GM12878 (cell line): ENCODE measurements at regions not wholly inside any gene's neighbourhood (a gene's known extent, or its start where the extent isn't known, plus 50 kb on each side); places are given as distances from the start of the nearest gene placed in this dataset.

ENCODE experiments used
- ATAC-seq: fragments of 200-7000 bp; cut with Tn5 transposase; 3 replicates; pipeline ENCODE4 v1.9.1; 2020; ENCODE audit warnings: mild to moderate bottlenecking, moderate library complexity
- BruUV-seq: library from RNA; stranded (reverse); fragments of 400-500 nt; replicated peaks from 2 replicates; lab custom pipeline; 2021; lab: Mats Ljungman, UMichigan
- CTCF ChIA-PET: fragments of 300-600 bp; sonication (Branson Sonifier 250); formaldehyde crosslinking; extraction: SDS; loops from one replicate; lab custom pipeline; 2021; ENCODE audit warnings: inconsistent platforms; lab: Yijun Ruan, JAX
- POLR2A ChIA-PET: fragments of 350-600 bp; formaldehyde crosslinking; extraction: SDS; loops from one replicate; lab custom pipeline; 2021; ENCODE audit warnings: inconsistent platforms; lab: Charles Lee
- RAD21 ChIA-PET: fragments of 300-600 bp; sonication (Branson Sonifier 250); formaldehyde crosslinking; loops from one replicate; lab custom pipeline; 2023; ENCODE audit warnings: antibody characterized with exemption; ENCODE audit not compliant: unreplicated experiment; lab: Charles Lee
- SMC1A ChIA-PET: fragments of 300-600 bp; sonication (Branson Sonifier 250); formaldehyde crosslinking; loops from one replicate; lab custom pipeline; 2023; ENCODE audit not compliant: unreplicated experiment, uncharacterized antibody; lab: Charles Lee
- DNase-seq: peaks from one replicate; pipeline ENCODE4 v3.0.0-alpha.2; 2011; ENCODE audit warnings: low read depth, low spot score
- FAIRE-seq: peaks from 3 replicates; lab custom pipeline; 2011; peaks lifted over from hg19 to GRCh38; lab: Jason Lieb, UNC
- H2AFZ ChIP-seq: 2 replicates; pipeline ENCODE4 v1.6.0; 2011; ENCODE audit warnings: low read depth, low read length, control low read depth; ENCODE audit not compliant: control insufficient read depth
- H3K27ac ChIP-seq: 2 replicates; pipeline ENCODE4 v1.5.1; 2011; ENCODE audit warnings: control low read depth; ENCODE audit not compliant: control insufficient read depth, insufficient read depth
- H3K27me3 ChIP-seq, 2 experiments: replicated peaks in 1 of 2; 2 replicates each; pipeline versions ENCODE4 v1.6.0 to v1.6.1; 2011; ENCODE audit warnings: low read length in 1 of 2; ENCODE audit not compliant: control insufficient read depth in 2 of 2, insufficient read depth in 2 of 2
- H3K36me3 ChIP-seq, 2 experiments: 2 replicates each; pipeline ENCODE4 v1.5.1; 2011; ENCODE audit warnings: low read length in 1 of 2; ENCODE audit not compliant: control insufficient read depth in 2 of 2, insufficient read depth in 2 of 2
- H3K4me1 ChIP-seq: 2 replicates; pipeline ENCODE4 v1.6.1; 2011; ENCODE audit warnings: mild to moderate bottlenecking, low read length, moderate library complexity, mixed read lengths; ENCODE audit not compliant: control insufficient read depth, insufficient read depth
- H3K4me2 ChIP-seq: 2 replicates; pipeline ENCODE4 v1.6.0; 2011; ENCODE audit warnings: control low read depth; ENCODE audit not compliant: control insufficient read depth, insufficient read depth
- H3K4me3 ChIP-seq: fragments of 200-600 bp; sonication (generic); 2 replicates; pipeline ENCODE4 v1.5.1; 2016
- H3K79me2 ChIP-seq: 2 replicates; pipeline ENCODE4 v1.6.0; 2011; ENCODE audit warnings: low read length; ENCODE audit not compliant: control insufficient read depth, insufficient read depth
- H3K9ac ChIP-seq: 2 replicates; pipeline ENCODE4 v1.8.0; 2011; ENCODE audit warnings: low read length, control low read depth, mixed read lengths; ENCODE audit not compliant: control insufficient read depth, insufficient read depth
- H3K9me3 ChIP-seq: replicated peaks from 3 replicates; pipeline ENCODE4 v1.5.1; 2011; ENCODE audit warnings: mild to moderate bottlenecking, low read length; ENCODE audit not compliant: control insufficient read depth, insufficient read depth
- H4K20me1 ChIP-seq: 2 replicates; pipeline ENCODE4 v1.6.0; 2011; ENCODE audit not compliant: control insufficient read depth, insufficient read depth
- CHD2 ChIP-seq: IDR thresholded peaks from 2 replicates; pipeline ENCODE4 v1.6.1; 2011; ENCODE audit warnings: low read depth, low read length, improper control_type of control experiment, borderline replicate concordance
- CREB1 ChIP-seq: IDR thresholded peaks from 2 replicates; pipeline ENCODE4 v1.6.1; 2012; ENCODE audit warnings: low read depth, mild to moderate bottlenecking, inconsistent platforms
- CREM ChIP-seq: IDR thresholded peaks from 2 replicates; pipeline ENCODE4 v1.6.1; 2014; ENCODE audit warnings: antibody characterized with exemption, low read depth
- E2F8 ChIP-seq: fragments of 450-650 bp; IDR thresholded peaks from 2 replicates; pipeline ENCODE4 v1.6.1; 2018; ENCODE audit warnings: mild to moderate bottlenecking, low read depth, moderate library complexity; ENCODE audit not compliant: partially characterized antibody
- FOXK2 ChIP-seq: fragments of 450-650 bp; IDR thresholded peaks from 2 replicates; pipeline ENCODE4 v1.6.1; 2017; ENCODE audit warnings: mild to moderate bottlenecking, moderate library complexity
- HSF1 ChIP-seq: fragments of 150-350 bp; IDR thresholded peaks from 2 replicates; pipeline ENCODE4 v1.6.1; 2014; ENCODE audit warnings: mild to moderate bottlenecking, low read depth, low read length
- MXI1 ChIP-seq: fragments of 150-350 bp; IDR thresholded peaks from 2 replicates; pipeline ENCODE4 v1.6.1; 2011; ENCODE audit warnings: low read depth, mild to moderate bottlenecking, inconsistent platforms, low read length, improper control_type of control experiment
- NFYA ChIP-seq: IDR thresholded peaks from 2 replicates; pipeline ENCODE4 v1.6.1; 2011; ENCODE audit warnings: low read depth, mild to moderate bottlenecking, low read length, improper control_type of control experiment, borderline replicate concordance
- RB1 ChIP-seq: fragments of 450-650 bp; formaldehyde crosslinking; IDR thresholded peaks from 2 replicates; pipeline ENCODE4 v1.6.1; 2017; ENCODE audit warnings: mild to moderate bottlenecking, borderline replicate concordance
- RFX5 ChIP-seq: IDR thresholded peaks from 2 replicates; pipeline ENCODE4 v1.6.1; 2011; ENCODE audit warnings: low read depth, low read length, improper control_type of control experiment
- WGBS: methylation state at CpG from one replicate; pipeline ENCODE4 v1.1.6; 2016; ENCODE audit warnings: low lambda C conversion rate; ENCODE audit not compliant: insufficient replicate concordance, insufficient coverage; ENCODE audit errors: missing lambda C conversion rate; 5-methylcytosine and 5-hydroxymethylcytosine counted together
- in situ Hi-C: fragments of 300-500 bp; cut with MboI; formaldehyde crosslinking; loops from 9 replicates; pipeline ENCODE4 v1.14.3; 2018; ENCODE audit warnings: mixed read lengths
- intact Hi-C: fragments of 100-400 bp; cut with micrococcal nuclease; formaldehyde crosslinking; loops from one replicate; pipeline ENCODE4 v1.14.2; 2022; ENCODE audit not compliant: unreplicated experiment
- TF ChIP-seq, protein P1 (sequence below): fragments of 450-650 bp; IDR thresholded peaks from 2 replicates; pipeline ENCODE4 v1.6.1; 2017; ENCODE audit warnings: mild to moderate bottlenecking, moderate library complexity
- TF ChIP-seq, protein P2 (sequence below): IDR thresholded peaks from 2 replicates; pipeline ENCODE4 v1.6.1; 2011; ENCODE audit warnings: borderline replicate concordance, low read depth, mild to moderate bottlenecking, moderate library complexity, low read length; ENCODE audit not compliant: insufficient read depth, poor library complexity, severe bottlenecking

- H2AFZ ChIP-seq: no peak overlapping the region
- ChIA-PET CTCF (no interaction called here), RAD21 (no interaction called here), POLR2A (no interaction called here), SMC1A (no interaction called here)
- no peak overlapping the region for H3K4me2 ChIP-seq
- intact Hi-C loops (no loop called here), in situ Hi-C loops (no loop called here)
- no peaks in the 10 kb centered on the region for H3K36me3 ChIP-seq
- DNase-seq (no peak), ATAC-seq (no peak), FAIRE-seq (no peak)
- no TSS peak for BruUV-seq
- H3K9ac ChIP-seq: no peak overlapping the region
- H3K9me3 ChIP-seq: no peaks in the 10 kb centered on the region
- H4K20me1 ChIP-seq: no peaks in the 10 kb centered on the region
- 68% methylated on average over 3 of the region's 3 CpGs for WGBS
- no peaks in the 10 kb centered on the region for H3K4me1 ChIP-seq
- no peak for TF ChIP-seq MXI1
- TF ChIP-seq RFX5: no peak
- no peak for TF ChIP-seq E2F8
- TF ChIP-seq, protein P1, sequence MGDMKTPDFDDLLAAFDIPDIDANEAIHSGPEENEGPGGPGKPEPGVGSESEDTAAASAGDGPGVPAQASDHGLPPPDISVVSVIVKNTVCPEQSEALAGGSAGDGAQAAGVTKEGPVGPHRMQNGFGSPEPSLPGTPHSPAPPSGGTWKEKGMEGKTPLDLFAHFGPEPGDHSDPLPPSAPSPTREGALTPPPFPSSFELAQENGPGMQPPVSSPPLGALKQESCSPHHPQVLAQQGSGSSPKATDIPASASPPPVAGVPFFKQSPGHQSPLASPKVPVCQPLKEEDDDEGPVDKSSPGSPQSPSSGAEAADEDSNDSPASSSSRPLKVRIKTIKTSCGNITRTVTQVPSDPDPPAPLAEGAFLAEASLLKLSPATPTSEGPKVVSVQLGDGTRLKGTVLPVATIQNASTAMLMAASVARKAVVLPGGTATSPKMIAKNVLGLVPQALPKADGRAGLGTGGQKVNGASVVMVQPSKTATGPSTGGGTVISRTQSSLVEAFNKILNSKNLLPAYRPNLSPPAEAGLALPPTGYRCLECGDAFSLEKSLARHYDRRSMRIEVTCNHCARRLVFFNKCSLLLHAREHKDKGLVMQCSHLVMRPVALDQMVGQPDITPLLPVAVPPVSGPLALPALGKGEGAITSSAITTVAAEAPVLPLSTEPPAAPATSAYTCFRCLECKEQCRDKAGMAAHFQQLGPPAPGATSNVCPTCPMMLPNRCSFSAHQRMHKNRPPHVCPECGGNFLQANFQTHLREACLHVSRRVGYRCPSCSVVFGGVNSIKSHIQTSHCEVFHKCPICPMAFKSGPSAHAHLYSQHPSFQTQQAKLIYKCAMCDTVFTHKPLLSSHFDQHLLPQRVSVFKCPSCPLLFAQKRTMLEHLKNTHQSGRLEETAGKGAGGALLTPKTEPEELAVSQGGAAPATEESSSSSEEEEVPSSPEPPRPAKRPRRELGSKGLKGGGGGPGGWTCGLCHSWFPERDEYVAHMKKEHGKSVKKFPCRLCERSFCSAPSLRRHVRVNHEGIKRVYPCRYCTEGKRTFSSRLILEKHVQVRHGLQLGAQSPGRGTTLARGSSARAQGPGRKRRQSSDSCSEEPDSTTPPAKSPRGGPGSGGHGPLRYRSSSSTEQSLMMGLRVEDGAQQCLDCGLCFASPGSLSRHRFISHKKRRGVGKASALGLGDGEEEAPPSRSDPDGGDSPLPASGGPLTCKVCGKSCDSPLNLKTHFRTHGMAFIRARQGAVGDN: no peak
- TF ChIP-seq CHD2: no peak
- TF ChIP-seq HSF1: no peak
- TF ChIP-seq, protein P2, sequence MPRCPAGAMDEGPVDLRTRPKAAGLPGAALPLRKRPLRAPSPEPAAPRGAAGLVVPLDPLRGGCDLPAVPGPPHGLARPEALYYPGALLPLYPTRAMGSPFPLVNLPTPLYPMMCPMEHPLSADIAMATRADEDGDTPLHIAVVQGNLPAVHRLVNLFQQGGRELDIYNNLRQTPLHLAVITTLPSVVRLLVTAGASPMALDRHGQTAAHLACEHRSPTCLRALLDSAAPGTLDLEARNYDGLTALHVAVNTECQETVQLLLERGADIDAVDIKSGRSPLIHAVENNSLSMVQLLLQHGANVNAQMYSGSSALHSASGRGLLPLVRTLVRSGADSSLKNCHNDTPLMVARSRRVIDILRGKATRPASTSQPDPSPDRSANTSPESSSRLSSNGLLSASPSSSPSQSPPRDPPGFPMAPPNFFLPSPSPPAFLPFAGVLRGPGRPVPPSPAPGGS: no peak
- no peak for TF ChIP-seq CREM
- no peak for TF ChIP-seq CREB1
- TF ChIP-seq NFYA: no peak
- no peak for TF ChIP-seq FOXK2
- TF ChIP-seq RB1: no peak
- no peaks in the 10 kb centered on the region for H3K27me3 ChIP-seq
- no peak overlapping the region for H3K27ac ChIP-seq
- H3K4me3 ChIP-seq: no peak overlapping the region
- H3K79me2 ChIP-seq: no peaks in the 10 kb centered on the region
These were observed 57.1 kb upstream of the RBM24 start for GRCh38 chr6:17224056-17224455.
